ENCODE measurements at regions not wholly inside any gene's neighbourhood (a gene's known extent, or its start where the extent isn't known, plus 50 kb on each side); places are given as distances from the start of the nearest gene placed in this dataset.

DNA sequence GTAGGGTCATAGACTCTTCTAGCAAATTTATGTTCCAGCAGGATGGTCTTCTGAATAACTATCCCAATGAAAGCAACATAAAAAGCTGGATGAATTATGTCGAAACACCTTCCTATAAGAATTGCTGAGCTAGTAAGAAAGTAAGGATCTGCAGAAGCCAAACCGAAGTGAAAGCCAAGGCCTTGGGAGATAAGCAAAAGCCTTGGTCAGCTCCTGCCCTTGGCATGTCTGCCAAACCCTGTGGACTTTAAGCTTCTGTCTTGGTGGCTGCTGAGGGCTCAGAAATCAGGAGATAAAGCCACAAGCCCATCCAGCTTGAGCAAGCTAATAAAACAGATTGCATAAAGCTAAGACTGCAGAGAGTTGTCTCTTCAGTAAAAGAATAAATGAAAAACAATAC lies 81.2 kb upstream of the KCND3 start:
- no peak for DNase-seq (ENCODE audit: low read depth in 1 of 2, low spot score in 1 of 2)
- no peaks in the 10 kb centered on the region for H3K36me3 ChIP-seq
- H3K27ac ChIP-seq, result no peak overlapping the region
- H3K27me3 ChIP-seq, result no peaks in the 10 kb centered on the region
- H3K4me3 ChIP-seq, result no peak overlapping the region
- peaks cover 7% of the 10 kb centered on the region for H3K4me1 ChIP-seq (ENCODE audit: low read depth)
- peaks cover 3% of the 10 kb centered on the region for H3K9me3 ChIP-seq (ENCODE audit: low read depth)
- TF ChIP-seq CTCF (IDR thresholded peaks at IDR 0.05; ENCODE audit: low read depth, low read length), result no peak

DNA sequence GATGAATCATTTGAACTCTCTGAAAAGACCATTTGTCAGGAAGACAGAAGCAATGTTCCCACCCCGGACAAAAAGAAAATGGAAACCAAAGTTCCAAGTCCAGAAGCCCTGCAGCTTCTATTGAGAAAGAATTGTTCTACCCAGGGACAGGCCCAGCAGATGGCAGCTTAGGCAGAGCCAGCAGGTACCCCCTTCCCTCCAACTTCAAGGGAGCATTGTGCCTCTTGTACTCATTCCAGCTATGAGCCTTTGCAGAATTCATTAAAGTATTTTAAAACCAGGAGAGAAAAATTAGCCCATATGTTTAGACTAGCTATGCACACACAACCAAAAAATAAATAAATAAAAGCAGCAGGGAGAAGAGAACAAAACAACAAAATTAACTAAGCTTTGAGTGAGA lies 85.2 kb upstream of the KCND3 start:
- Histone ChIP-seq H3K27me3 (peaks cover 3% of the 10 kb centered on the region), H3K36me3 (no peaks in the 10 kb centered on the region), H3K4me1 (ENCODE audit: low read depth) (no peaks in the 10 kb centered on the region), H3K27ac (no peak overlapping the region), H3K4me3 (no peak overlapping the region), H3K9me3 (ENCODE audit: low read depth) (peaks cover 3% of the 10 kb centered on the region)
- TF ChIP-seq CTCF (IDR thresholded peaks at IDR 0.05; ENCODE audit: low read depth, low read length), result no peak
- DNase-seq (ENCODE audit: low read depth in 1 of 2, low spot score in 1 of 2), result no peak

DNA sequence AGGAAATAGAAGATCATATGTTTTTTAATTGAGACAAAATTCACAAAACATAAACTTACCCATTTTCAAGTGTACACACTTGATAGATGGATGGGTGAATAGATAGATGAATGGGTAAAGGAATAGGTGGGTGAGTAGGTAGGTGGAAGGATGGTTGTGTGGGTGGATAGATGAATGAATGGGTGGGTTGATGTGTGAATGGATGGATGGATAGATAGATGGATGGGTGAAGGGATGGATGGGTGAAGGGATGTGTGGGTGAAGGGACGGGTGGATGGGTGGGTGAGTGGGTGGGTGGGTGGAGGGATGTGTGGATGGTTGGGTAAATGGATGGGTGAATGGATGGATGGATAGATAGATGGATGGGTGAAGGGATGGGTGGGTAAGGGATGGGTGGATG lies 86.1 kb upstream of the KCND3 start:
- Histone ChIP-seq H3K9me3 (ENCODE audit: low read depth) (peaks cover 3% of the 10 kb centered on the region), H3K27me3 (peaks cover 3% of the 10 kb centered on the region), H3K36me3 (no peaks in the 10 kb centered on the region), H3K27ac (no peak overlapping the region), H3K4me1 (ENCODE audit: low read depth) (no peaks in the 10 kb centered on the region), H3K4me3 (no peak overlapping the region)
- TF ChIP-seq CTCF (IDR thresholded peaks at IDR 0.05; ENCODE audit: low read depth, low read length), result no peak
- DNase-seq (ENCODE audit: low read depth in 1 of 2, low spot score in 1 of 2), result no peak

GRCh38 chr1:112079446-112079845 lies 90.0 kb upstream of the KCND3 start:
- Histone ChIP-seq H3K27me3 (peaks cover 3% of the 10 kb centered on the region), H3K27ac (no peak overlapping the region), H3K4me3 (no peak overlapping the region), H3K9me3 (ENCODE audit: low read depth) (no peaks in the 10 kb centered on the region), H3K4me1 (ENCODE audit: low read depth) (no peaks in the 10 kb centered on the region), H3K36me3 (no peaks in the 10 kb centered on the region)
- TF ChIP-seq CTCF (IDR thresholded peaks at IDR 0.05; ENCODE audit: low read depth, low read length), result no peak
- no peak for DNase-seq (ENCODE audit: low read depth in 1 of 2, low spot score in 1 of 2)

- no peaks in the 10 kb centered on the region for H3K36me3 ChIP-seq
- peaks cover 14% of the 10 kb centered on the region for H3K27me3 ChIP-seq
- H3K9me3 ChIP-seq (ENCODE audit: low read depth), result no peaks in the 10 kb centered on the region
- no peak overlapping the region for H3K4me3 ChIP-seq
- no peaks in the 10 kb centered on the region for H3K4me1 ChIP-seq (ENCODE audit: low read depth)
- no peak for TF ChIP-seq CTCF (IDR thresholded peaks at IDR 0.05; ENCODE audit: low read depth, low read length)
- H3K27ac ChIP-seq, result no peak overlapping the region
- peak; percentile 23 to 76 for DNase-seq (ENCODE audit: low read depth in 1 of 2, low spot score in 1 of 2)
These were observed 94.0 kb upstream of the KCND3 start for GRCh38 chr1:112083487-112083886.
